ENCODE measurements at regions not wholly inside any gene's neighbourhood (a gene's known extent, or its start where the extent isn't known, plus 50 kb on each side); places are given as distances from the start of the nearest gene placed in this dataset.
A peak's percentile ranks its signal among the peaks of the same experiment; 100 is the strongest.

- no peak for DNase-seq (ENCODE audit: low read depth in 1 of 2, low spot score in 1 of 2)
- ChIA-PET POLR2A (no interaction called here), CTCF (interaction anchor here (0.6 to 3.0 kb wide), 4 partner anchors 12 to 55 kb away, joined by 3 to 12 read pairs (median 4); no protein-coding TSS in a partner anchor)
- FAIRE-seq: no peak
- Histone ChIP-seq H3K27ac (no peak overlapping the region; a peak in 1 of 6 replicates), H3K4me3 (no peak overlapping the region), H3K4me1 (0 out of 3 replicates have a peak, but pooled peaks cover 7% of the 10 kb centered on the region), H3K4me2 (0 out of 3 replicates have a peak overlapping the region, but pooled peaks have one; percentile 21), H3K9me3 (no peaks in the 10 kb centered on the region)
- ATAC-seq: no peak
- TF ChIP-seq CBX8 (IDR thresholded peaks at IDR 0.05): no peak
- no peak for TF ChIP-seq ZNF302 (CRISPR knock-in tag; IDR thresholded peaks at IDR 0.05)
- TF ChIP-seq ZSCAN20 (CRISPR knock-in tag; IDR thresholded peaks at IDR 0.05): no peak
- TF ChIP-seq HOXB13 (CRISPR knock-in tag; IDR thresholded peaks at IDR 0.05; ENCODE audit: low read depth): no peak
- no peak for TF ChIP-seq NPAS2 (CRISPR knock-in tag; IDR thresholded peaks at IDR 0.05; ENCODE audit: borderline replicate concordance)
- TF ChIP-seq USF2 (IDR thresholded peaks at IDR 0.05): no peak
- no peak for TF ChIP-seq PHF8 (IDR thresholded peaks at IDR 0.05; ENCODE audit: borderline replicate concordance, low read depth)
- no peak for TF ChIP-seq ELK1 (IDR thresholded peaks at IDR 0.05; ENCODE audit: low read depth, low read length)
- TF ChIP-seq POLR2A (IDR thresholded peaks at IDR 0.05; ENCODE audit: low read length): no peak
- no peak for TF ChIP-seq RFX5 (IDR thresholded peaks at IDR 0.05)
- no peak for TF ChIP-seq HOXA7 (CRISPR knock-in tag; IDR thresholded peaks at IDR 0.05)
- TF ChIP-seq FOXS1 (CRISPR knock-in tag; IDR thresholded peaks at IDR 0.05): no peak
- no peak for TF ChIP-seq BHLHE40 (IDR thresholded peaks at IDR 0.05; ENCODE audit: low read depth, low read length)
- no peak for TF ChIP-seq MAX (IDR thresholded peaks at IDR 0.05)
- no peak for TF ChIP-seq KDM5A (IDR thresholded peaks at IDR 0.05)
- no peak for TF ChIP-seq CBX2 (IDR thresholded peaks at IDR 0.05; ENCODE audit: borderline replicate concordance, low read depth)
- TF ChIP-seq EP300 (IDR thresholded peaks at IDR 0.05): no peak
- no peak for TF ChIP-seq EHF (CRISPR knock-in tag; IDR thresholded peaks at IDR 0.05)
- TF ChIP-seq MAFK (IDR thresholded peaks at IDR 0.05; ENCODE audit: partially characterized antibody): no peak
These were observed 177.0 kb downstream of the GNAT3 start for GRCh38 chr7:80334908-80335307.

- H3K27ac ChIP-seq: no peak overlapping the region; a peak in 1 of 6 replicates
- 86% methylated on average over 1 of the region's 1 CpG for WGBS (ENCODE audit: missing lambda C conversion rate)
- CTCF ChIA-PET: interaction anchor here (1.0 to 1.1 kb wide), 2 partner anchors 8 to 19 kb away, joined by 3 read pairs; no protein-coding TSS in a partner anchor
- no peak for DNase-seq (ENCODE audit: low read depth in 1 of 2, low spot score in 1 of 2)
- H3K4me3 ChIP-seq: no peak overlapping the region
- TF ChIP-seq SMC3 (IDR thresholded peaks at IDR 0.05) (no peak), RFX5 (IDR thresholded peaks at IDR 0.05) (no peak), NR3C1 (IDR thresholded peaks at IDR 0.05) (no peak), E2F6 (IDR thresholded peaks at IDR 0.05; ENCODE audit: borderline replicate concordance, low read depth) (no peak), PHF8 (IDR thresholded peaks at IDR 0.05; ENCODE audit: borderline replicate concordance, low read depth) (no peak), CTCF (IDR thresholded peaks at IDR 0.05) (no peak), ZNF302 (CRISPR knock-in tag; IDR thresholded peaks at IDR 0.05) (no peak), GATA3 (IDR thresholded peaks at IDR 0.05; ENCODE audit: borderline replicate concordance) (no peak), HDAC2 (IDR thresholded peaks at IDR 0.05) (no peak), PBX3 (IDR thresholded peaks at IDR 0.05) (no peak), HOXA7 (CRISPR knock-in tag; IDR thresholded peaks at IDR 0.05) (no peak), RAD21 (conservative IDR thresholded peaks at IDR 0.05 in 1 of 2, IDR thresholded peaks at IDR 0.05 in 1 of 2) (no peak), CBX2 (IDR thresholded peaks at IDR 0.05; ENCODE audit: borderline replicate concordance, low read depth) (no peak)
- no peaks in the 10 kb centered on the region for H3K9me3 ChIP-seq
- ATAC-seq: no peak
- FAIRE-seq: no peak
- H3K4me1 ChIP-seq: 0 out of 3 replicates have a peak, but pooled peaks cover 7% of the 10 kb centered on the region
- POLR2A ChIA-PET: no interaction called here
- no peak overlapping the region for H3K4me2 ChIP-seq
These were observed 177.7 kb downstream of the GNAT3 start for GRCh38 chr7:80334196-80334595.

All from A549 (cell line).